ENCODE measurements at regions not wholly inside any gene's neighbourhood (a gene's known extent, or its start where the extent isn't known, plus 50 kb on each side); places are given as distances from the start of the nearest gene placed in this dataset.

- TF ChIP-seq, protein P1, sequence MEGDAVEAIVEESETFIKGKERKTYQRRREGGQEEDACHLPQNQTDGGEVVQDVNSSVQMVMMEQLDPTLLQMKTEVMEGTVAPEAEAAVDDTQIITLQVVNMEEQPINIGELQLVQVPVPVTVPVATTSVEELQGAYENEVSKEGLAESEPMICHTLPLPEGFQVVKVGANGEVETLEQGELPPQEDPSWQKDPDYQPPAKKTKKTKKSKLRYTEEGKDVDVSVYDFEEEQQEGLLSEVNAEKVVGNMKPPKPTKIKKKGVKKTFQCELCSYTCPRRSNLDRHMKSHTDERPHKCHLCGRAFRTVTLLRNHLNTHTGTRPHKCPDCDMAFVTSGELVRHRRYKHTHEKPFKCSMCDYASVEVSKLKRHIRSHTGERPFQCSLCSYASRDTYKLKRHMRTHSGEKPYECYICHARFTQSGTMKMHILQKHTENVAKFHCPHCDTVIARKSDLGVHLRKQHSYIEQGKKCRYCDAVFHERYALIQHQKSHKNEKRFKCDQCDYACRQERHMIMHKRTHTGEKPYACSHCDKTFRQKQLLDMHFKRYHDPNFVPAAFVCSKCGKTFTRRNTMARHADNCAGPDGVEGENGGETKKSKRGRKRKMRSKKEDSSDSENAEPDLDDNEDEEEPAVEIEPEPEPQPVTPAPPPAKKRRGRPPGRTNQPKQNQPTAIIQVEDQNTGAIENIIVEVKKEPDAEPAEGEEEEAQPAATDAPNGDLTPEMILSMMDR (IDR thresholded peaks at IDR 0.05; ENCODE audit: poor library complexity), result no peak
- TF ChIP-seq EZH2 (IDR thresholded peaks at IDR 0.05; ENCODE audit: borderline replicate concordance), result no peak
Measured at GRCh38 chr20:40339661-40340449, 349.2 kb downstream of the MAFB start.
